MM.1S (cell line): ENCODE measurements at regions not wholly inside any gene's neighbourhood (a gene's known extent, or its start where the extent isn't known, plus 50 kb on each side); places are given as distances from the start of the nearest gene placed in this dataset.

Experiments
- EZH2phosphoT487 ChIP-seq: fragments of 300-600 bp; sonication (generic); IDR thresholded peaks from 2 replicates; pipeline ENCODE4 v1.6.1; 2018; ENCODE audit warnings: antibody characterized with exemption, low read length
- TF ChIP-seq, protein P1 (sequence below): fragments of 300-600 bp; sonication (generic); IDR thresholded peaks from 2 replicates; pipeline ENCODE4 v1.5.1; 2016; ENCODE audit warnings: antibody characterized with exemption, low read length, mixed read lengths

DNA sequence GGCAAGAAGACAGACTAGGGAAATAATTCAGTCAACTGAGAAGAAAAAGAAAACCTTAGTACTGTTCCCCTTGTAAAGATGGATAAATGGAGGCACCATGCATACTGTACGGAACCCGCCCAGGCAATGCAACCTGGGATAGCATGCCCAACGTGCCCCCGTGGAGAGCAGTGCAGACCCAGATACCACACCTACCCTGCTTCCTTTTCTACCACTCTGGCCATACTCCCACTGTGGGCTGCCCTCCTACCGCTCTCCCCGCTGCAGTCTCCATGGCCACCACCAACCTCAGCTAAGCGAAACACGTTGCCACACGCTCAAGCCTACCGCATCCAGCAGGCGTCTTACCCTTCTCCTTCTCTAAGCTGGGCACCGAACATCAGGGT, 117.4 kb upstream of the SERPIND1 start:
- no peak for TF ChIP-seq EZH2phosphoT487
- TF ChIP-seq, protein P1, sequence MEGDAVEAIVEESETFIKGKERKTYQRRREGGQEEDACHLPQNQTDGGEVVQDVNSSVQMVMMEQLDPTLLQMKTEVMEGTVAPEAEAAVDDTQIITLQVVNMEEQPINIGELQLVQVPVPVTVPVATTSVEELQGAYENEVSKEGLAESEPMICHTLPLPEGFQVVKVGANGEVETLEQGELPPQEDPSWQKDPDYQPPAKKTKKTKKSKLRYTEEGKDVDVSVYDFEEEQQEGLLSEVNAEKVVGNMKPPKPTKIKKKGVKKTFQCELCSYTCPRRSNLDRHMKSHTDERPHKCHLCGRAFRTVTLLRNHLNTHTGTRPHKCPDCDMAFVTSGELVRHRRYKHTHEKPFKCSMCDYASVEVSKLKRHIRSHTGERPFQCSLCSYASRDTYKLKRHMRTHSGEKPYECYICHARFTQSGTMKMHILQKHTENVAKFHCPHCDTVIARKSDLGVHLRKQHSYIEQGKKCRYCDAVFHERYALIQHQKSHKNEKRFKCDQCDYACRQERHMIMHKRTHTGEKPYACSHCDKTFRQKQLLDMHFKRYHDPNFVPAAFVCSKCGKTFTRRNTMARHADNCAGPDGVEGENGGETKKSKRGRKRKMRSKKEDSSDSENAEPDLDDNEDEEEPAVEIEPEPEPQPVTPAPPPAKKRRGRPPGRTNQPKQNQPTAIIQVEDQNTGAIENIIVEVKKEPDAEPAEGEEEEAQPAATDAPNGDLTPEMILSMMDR: no peak
